NCI-H510A (cell line): ENCODE measurements at regions not wholly inside any gene's neighbourhood (a gene's known extent, or its start where the extent isn't known, plus 50 kb on each side); places are given as distances from the start of the nearest gene placed in this dataset.

Experiments used
- DNase-seq: peaks from one replicate; lab custom pipeline; 2025; lab: John Stamatoyannopoulos, UW

DNA sequence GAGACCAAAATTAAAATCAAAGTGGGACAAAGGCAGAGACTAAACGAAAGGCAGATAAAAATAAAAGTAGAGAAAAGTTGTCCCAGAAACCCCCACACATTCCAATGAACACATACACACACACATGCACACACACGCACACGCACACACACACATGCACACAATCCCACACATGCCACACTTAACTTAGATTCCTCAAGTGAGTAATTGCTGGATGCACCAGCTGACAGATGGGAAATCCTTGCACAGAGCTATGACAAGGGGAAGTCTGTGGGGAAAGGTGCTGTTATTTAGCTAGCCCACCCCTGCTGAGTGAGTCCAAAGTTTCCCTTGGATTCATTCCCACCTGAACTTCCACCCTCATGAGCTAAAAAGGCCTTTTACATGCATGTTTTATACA, 233.9 kb downstream of the RAB28 start:
- no peak for DNase-seq

DNA sequence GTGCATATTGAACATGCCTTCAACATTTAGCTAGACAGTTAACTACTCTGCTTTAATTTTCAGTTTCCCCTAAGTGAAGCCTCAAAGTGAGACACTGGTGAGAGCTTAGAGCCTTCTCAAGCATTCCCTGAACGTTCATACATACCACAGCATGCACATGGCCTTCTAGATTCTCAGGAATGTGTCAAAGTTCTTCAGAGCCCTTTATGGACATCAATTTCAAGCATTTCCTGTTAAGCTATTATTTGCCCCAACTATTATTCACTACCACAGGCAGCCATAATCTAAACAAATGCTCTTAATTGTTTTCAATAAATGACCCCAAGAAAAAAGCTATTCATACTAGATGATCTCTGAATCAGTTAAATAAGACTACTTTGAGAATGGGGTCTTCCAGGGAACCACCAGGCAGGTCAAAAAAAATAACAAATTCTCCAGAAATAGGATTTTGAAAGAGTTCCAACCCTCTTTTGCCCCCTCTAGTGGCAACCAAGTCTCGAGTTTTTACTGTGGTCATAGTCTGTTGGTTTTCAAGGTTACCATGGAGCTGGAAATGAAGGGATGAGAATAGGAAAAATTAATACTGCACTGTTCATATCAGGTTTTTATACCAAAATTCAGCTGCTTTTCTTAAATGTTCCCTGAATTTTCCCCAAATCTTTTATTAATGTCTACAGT, 235.4 kb downstream of the RAB28 start:
- no peak for DNase-seq

DNA sequence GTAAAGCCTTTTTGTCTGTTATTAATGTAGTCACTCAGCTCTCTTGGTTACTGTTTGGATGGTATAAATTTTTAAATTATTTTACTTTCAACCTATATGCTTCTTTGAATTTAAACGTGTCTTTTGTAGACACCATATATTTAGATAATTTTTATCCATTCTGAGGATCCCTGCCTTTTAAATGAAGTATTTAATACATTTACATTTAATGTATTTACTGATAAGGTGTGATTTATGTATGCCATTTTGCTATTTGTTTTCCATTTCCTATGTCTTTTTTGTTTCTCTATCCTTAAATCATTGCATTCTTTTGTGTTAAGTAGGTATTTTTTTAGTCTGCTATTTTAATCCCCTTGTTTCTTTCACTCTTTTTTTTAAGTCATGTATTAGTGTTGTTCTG, 238.0 kb downstream of the RAB28 start:
- no peak for DNase-seq

DNA sequence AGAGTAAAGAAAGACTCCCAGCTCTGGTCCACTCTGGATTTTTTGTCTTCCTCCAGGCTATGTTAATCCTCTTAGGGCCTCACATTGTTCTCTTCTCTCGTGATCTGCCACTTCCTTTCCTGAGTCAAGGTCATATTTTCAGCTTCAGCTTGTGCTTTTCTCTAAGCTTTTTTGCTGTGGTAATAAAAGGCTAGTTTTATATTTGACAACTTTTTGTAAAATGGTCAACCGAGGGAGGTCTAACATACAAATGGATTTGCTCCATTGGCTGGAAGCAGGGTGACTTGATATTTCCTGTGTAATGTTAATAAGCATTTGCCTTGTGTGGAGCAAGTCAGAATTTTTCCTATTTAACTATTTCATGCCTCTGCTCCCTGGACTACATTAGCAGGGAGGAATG, 239.7 kb downstream of the RAB28 start:
- no peak for DNase-seq

DNA sequence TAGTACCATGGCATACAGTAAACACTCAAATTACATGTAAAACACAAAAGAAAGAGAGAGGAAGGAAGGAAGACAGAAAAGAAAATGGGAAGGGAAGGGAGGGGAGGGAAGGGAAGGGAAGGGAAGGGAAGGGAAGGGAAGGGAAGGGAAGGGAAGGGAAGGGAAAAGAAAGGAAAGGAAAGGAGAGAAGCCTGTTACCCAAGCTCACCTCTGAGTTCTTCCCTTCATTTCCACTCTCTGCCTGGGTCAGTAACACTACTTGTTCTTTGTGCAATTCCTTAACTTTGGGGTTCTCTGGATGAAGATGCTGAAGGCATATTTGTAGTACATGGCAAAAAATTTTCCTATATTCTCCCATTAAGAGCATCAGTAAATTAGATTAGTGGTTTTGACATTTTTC, 241.0 kb downstream of the RAB28 start:
- DNase-seq = no peak

DNA sequence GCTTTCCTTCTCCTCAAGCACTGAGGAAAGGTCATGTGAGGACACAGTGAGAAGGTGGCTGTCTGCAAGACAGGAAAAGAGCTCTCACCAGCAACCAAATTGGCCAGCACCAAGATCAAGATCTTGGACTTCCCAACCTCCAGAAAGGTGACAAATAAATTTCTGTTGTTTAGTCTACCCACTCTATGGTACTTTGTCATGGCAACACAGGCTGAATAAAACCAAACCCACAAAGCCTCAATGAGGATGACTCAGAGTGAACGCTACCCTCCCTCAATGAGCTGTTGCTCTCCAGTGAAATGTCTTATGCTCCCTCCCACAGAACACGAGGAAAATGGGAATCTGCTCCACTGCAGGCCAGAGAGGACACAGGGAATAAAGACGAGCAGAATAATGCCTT, 244.1 kb downstream of the RAB28 start:
- DNase-seq = no peak

DNA sequence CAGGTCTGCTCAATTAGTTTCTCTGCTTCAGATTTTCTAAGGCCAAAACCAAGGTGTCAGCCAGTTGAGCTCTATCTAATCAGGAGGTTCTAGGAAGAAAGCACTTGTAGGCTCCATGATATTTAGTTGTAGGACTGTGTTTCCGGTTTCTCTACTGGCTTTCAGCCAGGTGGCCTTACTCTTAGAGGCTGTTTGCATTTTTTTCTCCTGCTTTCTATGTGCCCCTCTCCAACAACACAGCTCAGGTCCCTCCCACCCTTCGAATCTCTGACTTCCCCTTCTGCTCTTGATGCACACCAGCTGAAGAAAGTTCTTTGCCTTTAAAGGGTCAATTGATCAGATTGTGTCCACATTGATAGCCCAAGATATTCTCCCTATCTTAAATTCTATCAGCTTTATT, 245.2 kb downstream of the RAB28 start:
- DNase-seq = no peak

DNA sequence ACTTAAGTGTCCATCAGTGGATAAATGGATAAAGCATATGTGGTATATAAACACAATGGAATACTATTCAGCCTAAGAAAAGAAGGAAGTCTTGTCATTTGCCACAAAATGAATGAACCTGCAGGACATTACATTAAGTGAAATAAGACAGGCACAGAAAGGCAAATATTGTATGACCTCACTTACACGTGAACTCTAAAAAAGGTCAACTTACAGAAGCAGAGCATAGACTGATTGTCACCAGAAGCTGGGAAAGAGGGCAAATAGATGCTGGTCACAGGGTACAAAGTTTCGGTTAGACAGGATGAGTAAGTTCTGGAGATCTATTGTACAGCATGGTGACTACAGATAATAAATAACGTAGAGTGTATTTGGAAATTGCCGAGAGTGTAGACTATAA, 247.7 kb downstream of the RAB28 start:
- DNase-seq = no peak

DNA sequence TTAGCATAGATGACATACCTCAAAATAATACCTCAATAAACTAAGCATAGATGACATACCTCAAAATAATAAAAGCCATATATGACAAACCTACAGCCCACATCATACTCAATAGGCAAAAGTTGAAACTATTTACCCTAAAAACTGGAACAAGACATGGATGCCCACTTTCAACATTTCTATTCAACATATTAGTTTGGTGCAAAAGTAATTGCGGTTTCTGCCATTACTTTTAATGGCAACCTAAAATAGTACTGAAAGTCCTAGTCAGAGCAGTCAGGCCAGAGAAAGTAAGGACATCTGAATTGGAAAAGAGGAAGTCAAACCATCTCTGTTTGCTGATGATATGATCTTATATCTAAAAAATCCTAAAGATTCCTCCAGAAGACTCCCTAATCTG, 250.4 kb downstream of the RAB28 start:
- DNase-seq = no peak

DNA sequence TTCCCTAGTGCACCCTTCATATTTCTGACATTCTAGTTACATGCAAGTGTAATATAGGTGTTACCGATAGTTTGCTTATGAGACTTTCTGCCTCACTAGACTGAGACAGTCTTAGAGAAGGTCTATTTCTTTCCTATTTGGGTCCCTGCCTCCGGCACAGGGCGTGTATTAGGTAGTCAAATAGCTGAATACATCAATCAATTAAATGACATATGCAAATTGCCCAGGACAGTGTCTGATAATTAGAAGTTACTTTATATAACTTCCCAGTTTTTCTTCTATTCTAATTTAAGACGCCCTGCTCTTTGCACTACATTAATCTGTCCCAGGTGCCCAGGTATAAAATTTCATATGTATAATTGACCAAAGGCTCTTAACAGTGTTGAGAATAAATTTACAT, 264.2 kb downstream of the RAB28 start:
- DNase-seq = no peak

DNA sequence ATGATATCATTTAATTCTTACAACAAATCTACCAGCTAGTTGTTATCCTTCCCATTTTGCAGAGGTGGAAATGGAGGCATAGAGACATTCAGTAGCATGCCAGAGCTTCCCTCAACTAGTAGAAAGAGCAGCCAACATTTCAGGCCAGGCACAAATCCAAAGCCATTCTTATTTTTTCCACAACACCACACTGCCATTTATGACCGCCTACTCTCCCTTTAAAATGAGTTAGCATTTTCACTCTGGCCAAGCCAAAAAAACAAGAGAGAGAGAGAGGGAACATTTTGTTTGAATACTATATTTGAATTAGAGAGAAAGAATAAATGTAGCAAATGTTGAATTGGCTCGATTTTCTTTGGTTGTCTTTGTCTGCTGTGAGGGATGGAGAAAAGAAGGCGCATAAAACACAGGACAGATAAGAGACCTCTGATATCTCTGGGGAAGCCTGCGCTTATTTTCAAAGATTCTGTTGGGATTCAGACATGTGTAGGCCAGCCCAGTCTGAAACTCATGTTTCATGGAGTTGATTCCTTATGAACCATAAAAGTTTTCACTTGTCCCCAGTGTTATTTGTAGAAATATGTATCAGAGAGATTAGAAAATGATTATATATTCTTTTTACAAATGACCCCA, 265.7 kb downstream of the RAB28 start:
- no peak for DNase-seq

DNA sequence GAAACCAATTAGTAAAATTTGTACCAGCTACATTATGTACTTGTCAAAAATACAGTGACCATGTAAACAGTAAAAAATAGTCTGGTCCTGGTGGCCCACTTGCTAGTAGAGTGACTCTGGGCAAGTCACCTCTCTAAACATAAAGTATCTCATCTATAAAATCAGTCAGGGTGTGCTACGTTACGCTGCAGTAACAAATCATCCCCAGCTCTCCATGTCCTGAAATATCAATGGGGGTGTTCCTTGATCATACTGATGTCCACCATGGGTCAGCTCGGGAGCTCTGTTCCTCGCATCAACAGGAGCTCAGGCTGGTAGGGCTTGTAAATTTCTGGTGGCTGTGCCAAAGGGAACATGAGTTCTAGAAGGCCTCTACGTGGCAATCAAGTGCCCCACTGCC, 268.6 kb downstream of the RAB28 start:
- no peak for DNase-seq

DNA sequence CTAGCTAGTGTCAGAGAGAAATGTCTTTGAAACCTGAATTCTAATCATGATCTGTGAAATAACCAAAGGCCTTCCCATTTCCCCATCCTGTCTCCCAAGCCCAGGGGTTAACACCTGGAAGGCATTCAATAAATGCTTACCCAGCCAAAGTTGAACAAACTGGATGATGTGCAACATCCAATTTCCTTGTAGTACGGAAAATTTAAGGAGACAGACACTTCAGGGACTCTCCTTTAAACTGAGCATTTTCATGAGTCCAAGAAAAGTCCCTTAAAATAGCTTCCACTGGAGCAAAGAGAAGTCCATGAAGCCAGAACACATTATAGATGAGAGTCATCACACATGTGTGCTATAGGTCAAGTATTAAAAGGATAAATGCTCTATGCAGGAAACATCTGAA, 271.2 kb downstream of the RAB28 start:
- no peak for DNase-seq

DNA sequence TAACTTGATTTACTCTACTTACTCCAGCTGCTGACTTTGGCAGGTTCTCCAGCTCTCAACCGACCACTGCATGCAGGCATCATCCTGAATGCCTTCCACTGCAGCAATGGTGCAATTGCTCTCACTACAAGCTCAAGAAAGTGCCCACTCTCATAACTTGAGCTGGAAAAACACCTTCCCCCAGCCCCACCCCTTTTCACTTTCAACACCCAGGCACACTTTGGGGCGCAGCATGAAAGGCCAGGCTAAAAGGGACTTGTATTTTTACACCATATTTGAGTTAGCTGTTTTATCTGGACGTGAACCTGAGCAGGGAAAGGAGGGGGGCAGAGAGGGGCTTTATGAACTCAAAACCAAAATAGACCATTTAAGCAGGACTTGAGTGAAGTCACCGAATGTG, 274.5 kb downstream of the RAB28 start:
- no peak for DNase-seq

DNA sequence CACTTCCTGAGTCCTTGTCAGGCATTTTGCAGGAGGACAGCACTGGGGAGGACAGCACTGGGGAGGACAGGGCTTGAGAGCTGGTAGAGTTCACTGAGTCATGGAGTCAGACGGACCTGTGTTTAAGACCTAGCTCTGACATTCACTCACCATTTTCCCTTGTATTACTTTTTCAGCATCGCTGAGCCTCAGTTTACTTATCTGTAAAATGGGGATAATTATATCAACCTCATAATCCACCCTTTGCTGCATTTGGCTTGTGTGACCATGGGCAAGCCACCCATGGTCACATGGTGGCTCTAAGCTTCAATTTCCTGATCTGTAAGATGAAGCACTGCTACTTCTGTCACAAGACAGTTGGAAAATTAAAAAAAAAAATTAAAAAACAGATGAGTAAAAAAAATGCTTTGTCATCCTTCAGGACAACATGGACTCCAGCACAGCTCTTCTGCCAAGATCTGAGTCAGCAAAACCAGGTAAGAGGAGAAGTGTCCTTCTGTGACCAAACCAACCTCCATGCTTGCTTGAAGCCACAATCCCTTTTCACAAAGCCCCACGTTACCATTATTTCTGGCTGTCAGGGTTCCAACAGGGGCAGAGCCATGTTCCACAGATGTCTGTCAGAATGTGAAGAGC, 275.5 kb downstream of the RAB28 start:
- DNase-seq = no peak

DNA sequence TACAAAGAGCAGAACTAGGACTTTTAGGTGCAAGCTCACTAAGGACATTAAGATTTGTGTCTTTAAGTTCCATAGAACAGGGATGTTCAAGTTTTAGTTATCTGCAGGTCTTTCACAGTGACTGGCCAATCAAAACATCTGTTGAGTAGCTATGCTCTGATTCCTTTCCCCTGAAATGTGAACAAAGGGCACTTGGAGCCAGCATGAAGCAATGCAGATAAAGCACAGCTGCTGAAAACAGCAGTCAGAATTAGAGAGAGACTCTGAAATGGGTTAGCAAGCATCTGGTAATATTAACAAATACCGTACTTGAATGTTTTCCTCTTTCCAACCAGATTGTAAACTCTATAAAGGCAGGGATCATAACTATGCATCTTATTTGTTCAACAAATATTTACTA, 276.9 kb downstream of the RAB28 start:
- DNase-seq = no peak

DNA sequence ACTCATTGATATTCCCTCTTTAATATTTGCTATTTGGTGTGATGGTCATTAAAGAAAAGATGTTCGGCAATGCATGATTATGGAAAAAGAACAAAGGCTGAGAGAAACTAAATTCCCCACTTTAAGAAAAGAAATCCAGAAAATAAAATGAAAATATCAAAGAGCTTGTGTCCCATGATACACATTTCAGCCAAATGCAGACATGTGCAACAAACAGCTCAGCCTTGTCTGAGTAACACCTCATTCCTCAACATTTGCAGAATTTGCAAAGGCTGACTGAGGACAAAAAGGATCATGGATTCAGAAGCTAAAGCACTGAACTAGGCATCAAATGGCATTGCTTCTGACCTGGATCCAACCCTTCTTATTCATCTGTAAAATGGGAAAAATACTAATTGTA, 281.0 kb downstream of the RAB28 start:
- no peak for DNase-seq

DNA sequence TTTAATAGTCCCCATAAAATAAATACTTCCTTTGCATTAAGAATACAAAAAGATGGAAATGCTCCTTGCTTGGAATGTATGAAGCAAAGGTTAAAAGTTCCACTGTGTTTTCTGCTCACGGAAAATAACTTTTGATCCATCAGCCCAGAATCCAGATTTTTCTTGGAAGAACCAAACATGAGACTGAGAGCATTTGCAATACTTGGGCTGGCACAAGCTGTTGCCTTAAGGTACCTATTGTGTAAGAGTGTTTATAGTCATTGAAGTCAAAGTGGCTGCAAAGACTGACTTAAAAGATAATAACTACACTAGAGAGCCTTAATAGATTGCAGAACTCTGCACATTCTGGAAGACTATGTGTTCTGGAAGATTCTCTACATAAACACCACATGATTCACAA, 281.4 kb downstream of the RAB28 start:
- DNase-seq = no peak

DNA sequence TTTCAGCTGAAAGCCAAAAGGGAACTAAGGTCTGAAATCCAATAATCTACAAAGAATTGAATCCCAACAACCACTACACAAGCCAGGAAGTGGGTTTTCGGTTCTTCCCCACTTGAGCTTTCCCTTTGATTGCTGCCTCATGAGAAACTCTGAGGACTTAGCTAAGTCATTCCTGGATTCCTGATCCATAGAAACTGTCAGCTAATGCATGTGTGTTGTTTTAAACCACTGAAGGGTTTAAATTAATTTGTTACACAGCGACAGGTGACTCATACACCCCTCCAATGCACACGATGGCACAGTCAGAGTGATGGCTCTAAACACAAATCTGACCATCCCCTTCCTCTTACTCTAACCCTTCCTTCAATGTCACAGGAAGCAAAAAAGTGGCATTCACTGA, 282.9 kb downstream of the RAB28 start:
- no peak for DNase-seq

DNA sequence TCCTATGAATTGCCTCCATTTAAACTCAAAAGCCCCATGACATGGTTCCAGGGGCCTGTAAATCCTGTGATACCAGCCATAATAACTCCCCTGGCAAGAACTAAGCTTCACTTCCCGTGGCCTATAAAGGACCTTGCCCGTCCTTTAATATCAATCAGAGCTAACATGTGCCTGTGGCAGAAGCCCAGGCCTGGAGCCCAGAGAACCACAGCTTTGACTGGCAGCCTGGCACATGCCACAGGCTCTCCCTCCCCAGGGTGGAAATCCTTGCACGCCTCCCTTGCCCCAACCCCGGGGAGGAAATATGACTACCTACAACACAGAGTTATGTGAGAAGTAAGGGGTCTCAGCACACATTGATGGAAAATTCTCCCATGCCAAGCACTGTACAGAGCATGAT, 287.4 kb downstream of the RAB28 start:
- DNase-seq = no peak

DNA sequence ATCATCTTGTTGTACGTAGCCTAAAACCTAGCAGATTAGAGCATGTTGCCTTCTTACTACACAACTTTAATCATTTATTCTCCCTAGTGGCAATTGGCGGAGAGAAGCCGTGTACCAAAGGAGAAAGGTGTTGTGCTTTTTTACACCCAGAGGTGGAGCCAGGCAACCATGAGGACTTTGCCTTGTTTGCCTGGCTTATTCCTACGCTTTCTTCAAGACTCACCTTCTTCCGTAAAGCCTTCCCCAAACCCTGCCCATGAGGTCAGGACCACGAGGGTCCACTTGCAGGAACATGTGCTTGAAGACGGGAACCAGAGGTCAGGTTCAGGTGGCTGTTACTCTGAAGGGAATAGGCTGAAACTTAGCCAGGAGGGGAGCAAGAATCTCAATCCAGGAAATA, 290.5 kb downstream of the RAB28 start:
- no peak for DNase-seq

DNA sequence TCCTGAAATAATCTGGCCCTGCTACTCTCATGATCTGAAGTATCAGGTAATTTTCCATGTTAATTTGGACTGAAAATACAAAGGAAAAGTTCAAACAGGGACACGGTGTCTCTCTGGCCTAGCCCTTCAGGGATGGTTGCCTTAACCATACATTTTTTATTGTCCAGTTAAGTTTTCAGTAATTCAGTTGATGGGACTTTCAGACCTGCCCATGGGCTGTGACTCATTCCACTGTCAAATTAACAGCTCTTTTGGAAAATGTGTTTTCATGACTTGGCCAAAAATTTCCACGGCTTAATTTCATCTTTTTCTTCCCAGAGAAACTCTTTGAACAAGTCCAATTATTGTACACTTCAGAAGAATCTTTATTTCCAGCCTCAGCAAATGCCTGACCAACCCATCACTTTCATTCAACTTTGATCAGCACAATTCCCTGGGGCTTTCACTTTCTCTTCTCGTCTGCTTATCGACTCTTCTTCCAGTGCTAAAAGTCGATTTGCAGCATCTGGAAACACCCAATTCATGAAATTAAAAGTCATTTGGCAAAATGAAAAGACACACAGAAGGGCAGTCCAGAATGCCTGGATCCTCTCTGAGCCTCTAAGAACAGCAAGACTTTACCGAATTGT, 293.9 kb downstream of the RAB28 start:
- DNase-seq = no peak

DNA sequence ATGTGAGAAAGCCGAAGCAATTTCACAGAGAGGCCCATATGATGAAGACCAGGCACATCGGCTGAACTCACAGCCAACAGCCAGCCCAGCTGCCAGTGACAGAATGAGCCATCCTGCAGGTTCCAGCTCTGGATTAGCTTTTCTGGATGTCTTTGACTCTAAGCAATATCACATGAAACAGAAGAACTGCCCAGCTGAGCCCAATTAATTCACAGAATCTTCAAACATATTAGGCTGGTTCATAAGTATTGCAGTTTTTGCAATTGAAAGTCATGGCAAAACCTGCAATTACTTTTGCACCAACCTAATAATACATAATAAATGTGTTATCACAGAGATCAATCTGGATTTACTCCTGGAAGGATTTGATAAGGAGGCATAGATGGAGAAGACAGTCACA, 299.9 kb downstream of the RAB28 start:
- no peak for DNase-seq
